Inflammatory macrophage (primary cell): ENCODE measurements at regions not wholly inside any gene's neighbourhood (a gene's known extent, or its start where the extent isn't known, plus 50 kb on each side); places are given as distances from the start of the nearest gene placed in this dataset.

Experiments used
- DNase-seq, 2 donors: peaks; one replicate each; pipeline ENCODE4 v3.0.0-alpha.2; 2020 to 2022

DNA sequence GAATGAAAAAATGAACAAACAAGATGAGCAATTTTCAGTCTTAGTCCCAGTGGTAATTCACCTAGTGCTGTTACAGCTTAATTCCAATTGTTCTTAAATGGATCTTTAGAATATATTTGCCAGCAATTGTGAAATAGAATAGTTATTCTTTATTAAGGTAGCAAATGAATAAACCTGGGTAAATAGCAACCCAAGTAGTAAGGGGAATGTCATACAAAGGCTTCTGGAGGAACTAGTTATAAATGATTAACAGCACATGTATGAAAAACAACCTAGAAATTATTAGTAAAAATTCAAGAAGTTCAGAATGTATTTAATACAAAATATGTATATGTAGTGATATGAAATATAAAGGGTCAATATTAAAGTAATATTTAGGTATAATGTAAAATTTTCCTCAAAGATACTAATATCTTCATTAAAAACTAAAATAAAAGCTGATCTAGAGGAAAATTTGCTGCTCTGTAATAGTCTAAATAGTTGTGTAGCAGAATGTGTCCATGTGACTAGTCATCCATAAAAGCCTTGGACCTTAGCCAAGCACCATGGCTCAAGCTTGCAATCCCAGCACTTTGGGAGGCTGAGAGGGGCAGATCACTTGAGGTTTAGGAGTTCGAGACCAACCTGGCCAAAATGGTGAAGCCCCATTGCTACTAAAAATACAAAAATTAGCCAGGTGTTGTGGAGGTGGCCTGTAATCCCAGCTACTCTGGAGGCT is 535.9 kb upstream of the ATXN8OS start:
- DNase-seq = no peak

DNA sequence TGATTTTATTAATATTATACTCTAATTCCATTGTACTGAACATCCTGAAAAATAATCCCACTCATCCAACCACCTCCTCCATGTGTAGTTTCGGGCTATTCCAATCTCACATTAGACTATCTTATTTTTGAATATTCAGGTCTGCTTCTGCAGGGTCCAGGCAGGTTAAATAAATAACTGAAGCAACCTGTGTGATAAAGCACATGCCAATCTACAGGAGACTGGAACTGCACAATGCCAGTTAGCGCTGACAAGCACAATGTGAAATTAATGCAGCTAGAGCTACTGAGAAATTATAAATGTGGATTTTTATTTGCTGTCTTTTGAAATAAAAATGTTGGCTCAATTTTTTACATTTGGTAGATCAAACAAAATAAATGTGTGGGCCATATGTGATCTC is 540.1 kb upstream of the ATXN8OS start:
- DNase-seq = no peak

DNA sequence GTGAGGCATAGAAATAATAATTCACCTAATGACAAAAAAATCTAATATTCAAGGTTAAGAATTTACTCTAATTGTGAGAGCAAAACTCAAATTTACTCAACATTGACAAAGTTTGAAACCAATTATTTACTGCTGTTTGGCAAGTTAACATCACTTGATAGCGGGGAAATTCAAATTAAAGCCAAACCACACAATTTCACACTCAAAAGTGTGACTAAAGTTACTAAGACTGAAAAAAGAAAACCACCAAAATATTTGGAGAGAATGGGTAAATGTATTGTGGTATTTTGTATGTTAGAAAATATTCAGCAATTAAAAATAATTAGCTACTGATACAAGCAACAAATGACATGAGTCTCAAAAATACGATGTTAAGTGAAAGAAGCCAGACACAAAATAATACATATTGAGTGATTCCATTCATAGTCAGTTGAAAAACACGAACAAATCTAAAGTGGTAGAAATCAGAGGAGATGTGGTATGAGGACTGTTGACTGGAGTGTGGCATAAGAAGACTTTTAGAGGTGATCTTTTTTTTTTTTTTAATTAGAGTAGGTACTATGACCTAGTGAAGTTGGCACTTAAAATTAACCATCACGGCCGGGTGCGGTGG is 541.4 kb upstream of the ATXN8OS start:
- DNase-seq = no peak

DNA sequence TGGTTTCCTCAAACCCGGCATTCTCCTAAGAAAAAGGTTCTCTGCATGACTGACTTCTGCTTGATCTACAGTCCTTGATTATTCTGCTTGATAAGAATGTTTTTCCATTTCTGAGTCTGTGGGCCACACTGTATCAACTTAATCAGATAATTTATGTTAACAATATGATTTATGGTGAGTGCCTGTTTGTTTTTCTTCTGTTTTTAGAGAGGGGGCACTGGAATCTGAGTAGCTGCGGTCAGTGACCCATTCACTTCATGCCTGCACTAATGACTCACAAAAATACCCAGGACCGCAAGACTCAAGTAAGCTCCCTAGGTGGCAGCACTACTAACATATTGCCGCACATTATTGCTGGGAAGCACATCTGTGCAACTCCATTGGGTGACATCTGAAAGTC is 542.3 kb upstream of the ATXN8OS start:
- DNase-seq = no peak

DNA sequence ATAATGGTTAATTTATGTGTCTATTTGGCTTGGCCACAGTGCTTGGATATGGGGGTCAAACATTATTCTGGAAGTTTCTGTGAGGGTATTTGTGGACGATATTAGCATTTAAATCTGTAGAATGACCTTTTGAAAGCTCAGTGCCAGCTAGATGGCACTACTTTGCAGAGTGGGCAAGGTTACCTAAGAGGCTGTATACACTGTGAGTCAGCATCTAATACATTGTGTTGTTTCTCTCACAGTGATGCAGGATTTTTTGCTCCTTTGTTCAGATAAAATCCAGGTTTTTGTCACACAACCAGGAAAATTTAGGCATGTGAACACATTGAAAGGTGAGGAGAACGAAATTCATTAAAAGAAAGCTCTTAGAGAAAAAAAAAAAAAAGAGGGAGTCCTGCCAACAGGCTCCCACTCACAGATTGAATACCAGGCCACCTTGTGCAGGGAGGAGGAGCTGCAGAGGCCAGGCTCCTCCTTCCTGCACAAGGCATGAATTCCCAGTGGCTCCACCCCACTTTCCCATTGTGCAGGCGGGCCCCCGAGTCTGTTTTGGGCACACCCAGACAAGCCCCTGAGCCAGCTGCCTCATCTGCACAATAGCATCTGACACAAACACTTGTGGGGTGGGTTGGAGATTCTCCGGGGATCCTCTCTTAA is 551.0 kb upstream of the ATXN8OS start:
- no peak for DNase-seq

DNA sequence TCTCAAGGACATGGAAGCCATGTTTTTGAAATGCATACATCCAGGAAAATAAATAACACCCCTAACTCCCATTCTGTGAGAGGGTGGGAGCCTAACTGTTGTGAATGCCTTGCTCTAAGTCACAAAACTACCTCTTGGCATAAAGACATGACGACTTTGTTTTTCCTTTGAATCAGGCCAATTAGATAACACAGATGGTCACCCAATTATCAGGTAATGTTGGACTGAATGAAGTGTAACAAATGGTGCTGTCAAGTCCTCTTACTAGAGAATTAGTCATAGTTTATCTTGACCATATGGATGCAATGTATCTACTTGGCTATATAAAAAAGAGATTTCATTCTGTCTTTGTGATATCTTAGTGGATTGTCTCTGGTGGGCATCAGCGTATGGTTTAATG is 553.6 kb upstream of the ATXN8OS start:
- no peak for DNase-seq

DNA sequence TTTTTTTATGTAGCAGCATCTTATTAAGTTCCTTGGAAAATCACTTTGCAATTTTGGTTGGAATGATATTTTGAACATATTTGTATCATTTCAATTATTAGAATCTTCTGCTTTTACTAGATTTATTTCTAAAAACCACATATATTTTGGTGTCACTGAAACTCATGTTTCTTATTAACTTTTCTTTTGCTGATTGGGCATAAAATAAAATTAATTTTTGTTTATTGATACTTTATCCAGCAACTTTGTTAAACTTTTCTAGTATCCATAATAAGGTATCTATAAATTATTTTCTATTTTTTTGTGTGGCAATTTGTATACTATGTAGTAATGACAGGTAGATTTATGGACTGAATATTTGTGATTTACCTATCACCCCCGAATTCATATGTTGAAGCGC is 556.4 kb upstream of the ATXN8OS start:
- no peak for DNase-seq

DNA sequence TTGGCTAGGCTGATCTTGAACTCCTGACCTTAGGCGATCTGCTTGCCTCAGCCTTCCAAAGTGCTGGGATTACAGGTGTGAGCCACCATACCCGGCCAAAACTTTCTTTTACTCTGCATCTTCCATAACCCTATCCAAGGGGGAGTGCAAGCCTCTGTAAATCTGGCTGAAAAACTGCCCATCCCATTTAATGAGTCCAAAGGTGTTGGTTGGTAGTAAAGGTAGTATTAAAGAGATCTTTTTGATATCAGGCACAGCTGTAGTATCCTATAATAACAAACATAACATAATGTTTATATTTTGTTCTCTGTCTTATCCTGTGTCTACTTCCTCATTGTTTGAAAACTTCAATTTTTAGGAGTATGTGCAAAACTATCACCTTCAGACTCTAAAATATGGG is 559.8 kb upstream of the ATXN8OS start:
- no peak for DNase-seq

DNA sequence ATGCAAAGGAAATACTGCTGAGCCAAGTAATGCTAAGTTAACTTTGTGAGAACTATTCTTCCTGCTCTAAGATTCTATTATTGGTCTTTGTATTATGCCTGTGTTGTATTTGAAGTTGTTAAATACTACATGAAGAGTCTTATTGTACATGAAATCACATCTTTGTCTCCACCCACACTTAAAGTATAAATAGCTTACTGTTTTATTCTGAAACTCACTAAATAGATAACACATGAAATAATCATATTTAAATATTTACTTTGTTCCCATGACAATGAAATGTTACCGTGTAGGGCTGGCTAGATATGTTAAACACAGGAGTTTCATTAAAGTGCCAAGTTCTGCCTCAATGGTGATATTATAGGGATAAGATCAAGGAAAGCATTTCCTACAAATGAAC is 562.1 kb upstream of the ATXN8OS start:
- DNase-seq = no peak

DNA sequence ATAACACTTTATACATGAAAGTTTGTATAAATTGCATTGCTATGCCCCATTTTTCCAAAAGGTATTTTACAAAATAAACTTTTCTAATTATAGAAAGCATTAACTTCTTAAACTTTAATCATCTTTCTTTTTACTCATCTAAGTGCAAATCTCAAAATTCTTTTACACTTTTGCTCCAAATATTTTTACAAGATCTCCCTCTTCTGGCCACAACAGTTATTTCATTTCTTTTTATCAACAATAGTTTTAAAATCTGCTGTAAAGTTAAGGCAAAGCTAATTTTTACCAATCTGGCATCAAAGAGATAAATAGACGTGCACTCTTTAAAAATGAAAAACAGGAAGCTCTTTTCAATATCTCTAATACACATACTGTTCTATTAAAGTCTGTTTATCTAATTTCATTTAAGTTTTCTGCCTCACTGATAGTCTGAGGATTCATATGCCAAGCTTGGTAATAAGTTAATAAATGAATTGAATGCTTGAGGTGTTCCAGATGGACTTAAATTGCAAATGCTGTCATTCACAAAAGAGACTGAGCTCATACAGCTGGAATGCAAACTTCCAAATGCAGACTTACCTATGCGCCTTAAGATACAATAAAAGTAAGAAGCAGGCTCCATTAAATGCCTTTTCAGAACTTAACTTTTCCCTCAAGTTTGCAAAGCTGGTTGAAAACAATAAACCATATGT is 583.0 kb upstream of the ATXN8OS start:
- DNase-seq = no peak

DNA sequence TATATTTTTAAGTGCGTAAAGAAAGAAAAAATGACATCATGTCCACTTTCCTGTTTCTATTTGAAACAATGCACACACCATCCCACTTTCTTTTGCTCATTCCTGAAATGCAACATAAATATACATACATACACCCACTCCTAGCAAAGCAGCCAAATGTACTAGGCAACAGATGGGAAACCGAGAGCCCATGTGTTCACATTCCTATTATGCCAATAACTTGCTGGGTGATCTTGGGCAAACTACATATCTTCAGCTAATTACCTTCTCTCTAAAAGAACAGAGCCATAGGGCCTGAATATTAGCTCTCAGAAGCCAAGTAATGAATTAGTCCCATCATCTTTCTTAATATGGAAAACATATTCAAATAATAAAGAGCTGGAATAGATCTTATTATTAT is 610.6 kb upstream of the ATXN8OS start:
- no peak for DNase-seq

DNA sequence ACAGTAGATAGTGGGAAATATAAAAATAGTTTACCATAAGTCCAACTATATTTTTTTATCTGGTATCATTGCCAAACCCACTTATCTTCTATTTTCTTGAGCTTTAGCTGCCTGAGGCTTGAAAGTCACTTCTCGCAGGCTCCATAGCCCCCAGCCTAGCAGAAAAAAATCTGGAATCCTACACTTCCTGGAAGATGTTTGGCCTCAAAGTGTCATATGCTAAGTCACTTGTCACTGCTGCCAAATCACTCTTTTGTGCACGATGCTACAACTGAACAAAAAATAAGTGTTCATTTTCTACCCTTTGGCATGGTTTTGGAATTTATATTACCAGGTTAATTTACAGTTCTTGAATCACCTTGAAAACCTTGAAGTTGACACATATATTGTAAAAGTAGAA is 612.5 kb upstream of the ATXN8OS start:
- no peak for DNase-seq

DNA sequence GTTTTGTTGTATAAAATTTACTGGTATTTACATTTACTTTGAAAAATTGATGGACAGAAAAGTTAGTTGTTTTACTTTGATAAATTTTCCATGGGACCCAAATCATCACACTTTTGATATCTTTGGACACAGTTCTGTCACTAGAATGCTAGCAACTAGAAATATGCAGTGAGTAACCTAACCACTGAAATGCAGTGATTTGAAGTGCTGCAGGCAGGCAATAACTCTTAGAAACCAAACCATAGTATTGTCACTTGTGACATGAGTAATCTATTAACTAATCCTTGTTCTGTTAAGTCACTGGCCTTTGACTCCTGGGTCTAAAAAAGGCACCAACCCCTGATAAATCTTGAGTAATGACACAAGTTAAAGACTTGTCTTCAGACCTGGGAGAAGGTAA is 620.0 kb upstream of the ATXN8OS start:
- DNase-seq = no peak

DNA sequence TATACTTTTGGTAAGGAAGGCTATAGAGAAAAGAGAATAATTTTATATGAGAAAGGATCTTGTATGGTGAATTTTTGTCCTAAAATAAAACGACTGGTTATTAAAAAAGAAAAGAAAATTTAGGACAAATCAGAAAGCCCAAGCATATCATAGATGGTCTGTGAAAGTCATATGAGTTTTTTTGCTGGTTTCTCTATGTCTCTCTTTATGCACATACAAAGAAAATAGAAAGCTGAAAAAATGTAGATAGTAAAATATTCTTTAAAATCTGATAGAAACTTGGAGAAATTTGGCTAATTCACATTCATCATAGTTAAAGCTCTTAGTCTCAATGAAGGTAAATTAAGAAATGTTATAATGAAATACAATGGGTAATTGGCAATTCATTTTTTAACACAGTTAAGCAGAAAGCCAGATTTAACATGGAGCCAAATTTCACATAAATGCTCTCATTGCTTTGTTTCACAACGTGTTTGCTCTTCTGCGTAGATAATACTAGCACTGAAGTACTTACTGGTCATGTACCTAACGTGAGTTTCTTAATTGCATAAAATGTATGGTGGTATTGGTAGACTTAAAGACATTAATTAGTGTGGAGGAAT is 621.5 kb upstream of the ATXN8OS start:
- no peak for DNase-seq

DNA sequence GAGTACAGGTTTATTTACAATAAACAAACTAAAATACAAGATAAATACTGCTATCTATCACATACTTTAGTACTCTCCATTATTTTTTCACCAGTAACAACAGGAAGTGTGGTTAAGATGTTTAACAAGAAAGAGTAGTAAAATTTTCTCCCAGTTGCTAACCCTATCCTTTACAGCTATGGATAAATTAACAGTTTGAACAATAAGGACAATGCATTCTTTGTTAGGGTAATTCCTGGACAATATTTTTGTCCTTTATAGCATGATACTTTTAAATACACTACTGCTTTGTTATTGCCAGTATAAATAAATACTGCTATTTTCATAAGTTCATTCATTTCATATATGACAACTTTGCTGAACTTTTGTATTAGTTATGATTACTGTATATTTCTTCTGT is 630.2 kb upstream of the ATXN8OS start:
- no peak for DNase-seq

DNA sequence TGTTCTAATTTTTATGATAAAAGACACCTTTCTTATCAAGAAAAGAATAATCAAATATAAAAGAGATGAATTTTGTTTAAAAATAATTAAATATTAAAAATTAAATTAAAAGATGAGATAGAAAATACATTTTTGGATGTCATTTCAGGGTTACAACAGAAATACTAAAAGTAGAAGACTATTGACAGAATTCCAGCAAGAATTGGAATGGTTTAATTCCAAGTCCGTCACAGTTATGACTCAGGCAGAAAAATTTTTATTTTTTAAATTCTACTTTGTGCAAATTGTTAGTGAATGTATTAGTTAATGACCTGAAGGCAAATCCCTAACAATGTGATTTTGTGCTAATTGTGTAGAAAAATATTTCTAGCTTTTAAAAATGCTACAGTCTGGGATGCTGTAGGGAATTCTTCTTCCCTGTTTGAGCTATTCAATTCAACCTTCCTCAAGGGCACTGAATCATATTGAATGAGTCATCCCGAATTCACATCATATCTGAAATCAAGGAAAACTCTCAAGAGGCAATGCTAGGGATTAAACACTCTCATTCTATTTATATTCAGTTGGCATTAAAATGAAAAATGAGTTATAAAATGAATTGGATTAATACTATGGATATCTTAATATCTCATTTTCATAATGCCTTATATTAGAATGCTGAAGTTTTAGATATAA is 633.5 kb upstream of the ATXN8OS start:
- no peak for DNase-seq

DNA sequence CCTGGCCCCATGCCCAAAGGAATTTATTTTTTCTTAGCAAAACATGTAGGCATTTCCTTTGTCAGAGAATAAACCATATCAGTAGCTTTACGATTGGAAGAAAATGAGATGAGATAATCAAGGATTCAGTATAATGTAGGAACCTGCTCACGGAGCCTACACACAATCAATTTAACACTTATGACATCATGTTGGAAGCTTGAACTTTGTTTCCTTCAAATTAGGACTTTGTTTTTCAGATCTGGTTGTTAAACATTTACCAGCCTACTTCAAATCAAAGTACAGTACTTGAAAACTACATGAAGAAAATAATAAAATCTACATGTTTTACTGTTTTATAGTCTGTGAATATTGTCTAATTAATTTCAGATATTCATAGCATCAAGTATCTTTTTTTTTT is 639.0 kb upstream of the ATXN8OS start:
- DNase-seq = no peak

DNA sequence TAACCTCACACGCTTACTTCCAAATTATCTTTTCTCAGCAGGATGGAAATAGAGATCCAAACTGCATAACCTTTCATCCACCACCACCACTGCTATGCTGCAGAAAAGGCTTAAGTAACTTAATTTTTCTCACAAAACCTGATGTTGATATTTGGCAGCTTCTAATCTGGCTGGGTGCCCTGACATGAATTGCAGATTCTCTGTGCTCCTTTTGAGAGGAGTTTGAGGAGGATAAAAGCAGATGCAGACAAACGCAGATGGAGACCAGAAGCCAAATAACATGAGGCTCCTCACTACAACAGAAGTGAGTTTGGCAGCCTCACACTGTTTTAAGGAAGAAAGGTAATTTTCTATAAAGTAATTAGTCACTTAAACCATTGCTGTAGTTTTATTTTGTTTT is 646.2 kb upstream of the ATXN8OS start:
- DNase-seq = no peak

DNA sequence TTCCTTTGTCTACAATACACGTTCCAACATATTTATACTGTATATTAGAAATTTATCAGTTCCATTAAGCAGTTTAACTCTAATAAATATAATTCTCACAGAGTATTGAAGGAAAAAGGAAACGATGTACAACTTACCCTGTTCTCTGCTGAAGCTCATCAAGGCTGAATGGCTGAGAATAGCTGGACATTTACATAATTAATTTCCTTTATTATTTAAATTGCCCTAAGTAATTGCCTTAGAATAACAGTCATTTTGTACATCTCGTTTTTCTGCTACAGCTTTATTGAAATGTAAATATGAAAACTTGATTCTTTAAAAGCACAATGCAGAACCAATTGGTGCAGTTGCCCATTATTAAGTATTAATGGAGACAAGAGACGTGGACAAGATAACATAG is 648.3 kb upstream of the ATXN8OS start:
- no peak for DNase-seq

DNA sequence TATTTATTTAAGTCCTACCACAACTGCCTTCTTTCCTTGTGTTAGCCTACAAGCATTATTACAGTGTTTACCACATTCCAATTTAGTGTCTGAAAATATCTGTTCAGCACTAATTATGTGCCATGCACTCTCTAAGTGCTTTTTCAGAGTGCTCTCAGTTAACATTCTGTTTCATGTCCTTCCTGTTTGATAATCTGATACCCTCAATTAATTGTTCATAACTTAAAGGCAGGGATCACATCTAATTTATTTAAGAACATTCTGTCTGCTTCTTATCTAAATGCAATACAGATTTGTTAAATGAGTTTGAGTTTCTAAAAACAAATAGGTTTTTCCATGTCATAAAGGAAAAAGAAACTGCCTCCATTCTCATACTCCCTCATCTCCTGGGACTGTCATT is 649.6 kb upstream of the ATXN8OS start:
- no peak for DNase-seq

DNA sequence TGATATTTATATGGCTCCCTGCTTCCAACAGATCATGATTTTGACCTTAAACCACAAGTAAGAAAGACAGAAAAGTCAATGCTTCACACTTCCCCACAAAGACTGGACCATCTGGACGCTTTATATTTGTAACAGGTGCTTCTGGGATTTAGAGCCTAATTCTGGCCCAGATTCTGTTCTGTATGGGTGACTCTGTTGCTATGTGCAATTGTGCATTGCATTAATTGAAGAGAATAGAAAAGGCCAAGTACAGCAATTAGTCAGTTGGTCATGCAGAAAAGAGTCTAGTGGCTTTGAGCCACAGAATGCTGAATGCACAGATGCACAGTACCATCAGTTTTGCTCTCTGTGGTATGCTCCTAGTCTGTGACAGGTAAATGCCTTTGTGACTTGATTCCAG is 657.4 kb upstream of the ATXN8OS start:
- DNase-seq = no peak

DNA sequence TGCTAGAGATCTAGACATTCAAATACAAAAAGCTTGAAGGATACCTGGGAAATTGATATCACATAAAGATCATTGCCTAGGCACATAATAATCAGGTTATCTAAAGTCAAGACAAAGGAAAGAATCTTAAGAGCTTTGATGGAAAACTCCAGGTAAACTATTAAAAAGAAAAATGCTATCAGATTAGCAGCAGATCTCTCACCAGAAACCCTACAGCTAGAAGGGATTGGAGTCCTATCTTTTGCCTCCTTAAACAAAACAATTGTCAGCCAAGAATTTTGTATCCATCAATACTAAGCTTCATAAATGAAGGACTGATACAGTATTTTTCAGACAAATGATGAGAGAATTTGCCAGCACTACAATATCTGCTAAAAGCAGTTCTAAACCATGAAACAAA is 682.4 kb upstream of the ATXN8OS start:
- no peak for DNase-seq

DNA sequence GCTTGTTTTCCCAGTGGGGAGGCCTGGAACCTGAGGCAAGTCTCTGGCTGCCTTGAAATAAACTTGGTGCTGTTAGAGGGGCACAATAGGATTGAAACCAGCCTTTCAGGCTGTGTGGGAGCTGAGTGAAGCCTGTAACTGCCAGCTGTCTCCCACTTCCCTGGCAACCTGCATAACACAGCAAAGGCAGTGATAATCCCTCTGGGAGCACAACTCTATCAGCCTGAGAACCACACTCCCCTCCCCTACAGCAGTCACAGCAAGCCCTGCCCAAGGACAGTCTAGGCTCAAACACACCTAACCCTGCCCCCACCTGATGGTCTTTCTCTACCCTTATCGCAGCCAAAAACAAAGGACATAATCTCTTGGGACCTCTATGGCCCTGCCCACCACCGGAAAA is 683.8 kb upstream of the ATXN8OS start:
- DNase-seq = no peak
